GM23338 (cell line): ENCODE measurements at regions not wholly inside any gene's neighbourhood (a gene's known extent, or its start where the extent isn't known, plus 50 kb on each side); places are given as distances from the start of the nearest gene placed in this dataset.

ENCODE experiments used
- ATAC-seq: fragments of 200-7000 bp; cut with Tn5 transposase; 3 replicates; pipeline ENCODE4 v1.9.1; 2020
- DNase-seq: peaks from one replicate; pipeline ENCODE4 v3.0.0-alpha.2; 2015; ENCODE audit warnings: low spot score
- H2AFZ ChIP-seq: fragments of 200-600 bp; sonication (generic); 2 replicates; pipeline ENCODE4 v1.8.0; 2016; ENCODE audit warnings: antibody characterized with exemption, mild to moderate bottlenecking, moderate library complexity
- H3F3A ChIP-seq: fragments of 200-600 bp; sonication (generic); replicated peaks from 2 replicates; pipeline ENCODE4 v1.8.0; 2017; ENCODE audit warnings: antibody characterized with exemption, mixed run types, low read depth
- H3K27ac ChIP-seq: fragments of 200-600 bp; sonication (generic); 2 replicates; pipeline ENCODE4 v1.6.1; 2016; ENCODE audit warnings: low read depth
- H3K27me3 ChIP-seq: fragments of 200-600 bp; sonication (generic); 2 replicates; pipeline ENCODE4 v1.8.0; 2016; ENCODE audit warnings: mild to moderate bottlenecking, mixed run types, moderate library complexity; ENCODE audit not compliant: insufficient read depth
- H3K36me3 ChIP-seq: fragments of 200-600 bp; sonication (generic); 2 replicates; pipeline ENCODE4 v1.8.0; 2016; ENCODE audit warnings: mild to moderate bottlenecking; ENCODE audit not compliant: insufficient read depth
- H3K4me1 ChIP-seq: fragments of 200-600 bp; sonication (generic); 2 replicates; pipeline ENCODE4 v1.8.0; 2016; ENCODE audit warnings: mild to moderate bottlenecking, moderate library complexity; ENCODE audit not compliant: insufficient read depth
- H3K4me2 ChIP-seq: fragments of 200-600 bp; sonication (generic); 2 replicates; pipeline ENCODE4 v1.7.1; 2017; ENCODE audit warnings: mixed run types
- H3K4me3 ChIP-seq: fragments of 200-600 bp; sonication (generic); 2 replicates; pipeline ENCODE4 v1.6.1; 2016; ENCODE audit warnings: mixed run types
- H3K79me2 ChIP-seq: fragments of 200-600 bp; sonication (generic); replicated peaks from 2 replicates; pipeline ENCODE4 v1.8.0; 2017; ENCODE audit warnings: mild to moderate bottlenecking; ENCODE audit not compliant: insufficient read depth
- H3K9me2 ChIP-seq: fragments of 200-600 bp; sonication (generic); 2 replicates; pipeline ENCODE4 v1.8.0; 2017; ENCODE audit not compliant: insufficient read depth
- H4K20me1 ChIP-seq: fragments of 200-600 bp; sonication (generic); replicated peaks from 2 replicates; pipeline ENCODE4 v1.8.0; 2017; ENCODE audit warnings: mild to moderate bottlenecking; ENCODE audit not compliant: insufficient read depth
- H3K27ac Mint-ChIP-seq: 2 replicates; pipeline ENCODE4 v1.8.0; 2020; ENCODE audit warnings: inconsistent platforms, mild to moderate bottlenecking, moderate library complexity, mixed read lengths
- H3K27me3 Mint-ChIP-seq: 3 replicates; pipeline ENCODE4 v1.8.0; 2022; ENCODE audit warnings: low read depth, mild to moderate bottlenecking, moderate library complexity, mixed read lengths, inconsistent platforms; ENCODE audit not compliant: insufficient read depth, poor library complexity
- H3K36me3 Mint-ChIP-seq: 3 replicates; pipeline ENCODE4 v1.8.0; 2021; ENCODE audit warnings: low read depth, mild to moderate bottlenecking, inconsistent platforms, moderate library complexity, mixed read lengths
- H3K4me1 Mint-ChIP-seq: 3 replicates; pipeline ENCODE4 v1.8.0; 2020; ENCODE audit warnings: mild to moderate bottlenecking, inconsistent platforms, mixed read lengths
- H3K4me3 Mint-ChIP-seq: 3 replicates; pipeline ENCODE4 v1.8.0; 2021; ENCODE audit warnings: moderate library complexity, mild to moderate bottlenecking, inconsistent platforms, mixed read lengths
- H3K9me3 Mint-ChIP-seq: 3 replicates; pipeline ENCODE4 v1.8.0; 2020; ENCODE audit warnings: moderate library complexity, mild to moderate bottlenecking, inconsistent platforms, mixed read lengths
- CREB1 ChIP-seq: fragments of 250-450 bp; sonication (Bioruptor Pico); IDR thresholded peaks from 2 replicates; pipeline ENCODE4 v1.5.0; 2020; ENCODE audit warnings: low read depth, mild to moderate bottlenecking, moderate library complexity
- EZH2phosphoT487 ChIP-seq: fragments of 200-600 bp; sonication (generic); IDR thresholded peaks from one replicate; pipeline ENCODE4 v1.8.1; 2018; ENCODE audit warnings: antibody characterized with exemption; ENCODE audit not compliant: unreplicated experiment
- JUNB ChIP-seq: IDR thresholded peaks from one replicate; pipeline ENCODE4 v1.6.1; 2016; ENCODE audit warnings: antibody characterized with exemption; ENCODE audit not compliant: unreplicated experiment
- POLR2AphosphoS5 ChIP-seq: IDR thresholded peaks from 2 replicates; pipeline ENCODE4 v1.6.1; 2016; ENCODE audit warnings: antibody characterized with exemption, low read depth
- STAT1 ChIP-seq: IDR thresholded peaks from one replicate; pipeline ENCODE4 v1.6.1; 2016; ENCODE audit warnings: antibody characterized with exemption; ENCODE audit not compliant: unreplicated experiment
- ZNF331 ChIP-seq: fragments of 250-450 bp; sonication (Bioruptor Pico); IDR thresholded peaks from 2 replicates; pipeline ENCODE4 v1.5.0; 2020; ENCODE audit warnings: low read depth, mild to moderate bottlenecking, moderate library complexity
- TF ChIP-seq, protein P1 (sequence below), 2 experiments: fragments of 200-600 bp in 1 of 2; sonication (generic) in 1 of 2; conservative IDR thresholded peaks; 2 replicates each; pipeline versions ENCODE4 v1.5.1 to v1.6.1; 2016 to 2017; ENCODE audit warnings: antibody characterized with exemption in 2 of 2, low read depth in 2 of 2, mild to moderate bottlenecking in 2 of 2, moderate library complexity in 1 of 2

DNA sequence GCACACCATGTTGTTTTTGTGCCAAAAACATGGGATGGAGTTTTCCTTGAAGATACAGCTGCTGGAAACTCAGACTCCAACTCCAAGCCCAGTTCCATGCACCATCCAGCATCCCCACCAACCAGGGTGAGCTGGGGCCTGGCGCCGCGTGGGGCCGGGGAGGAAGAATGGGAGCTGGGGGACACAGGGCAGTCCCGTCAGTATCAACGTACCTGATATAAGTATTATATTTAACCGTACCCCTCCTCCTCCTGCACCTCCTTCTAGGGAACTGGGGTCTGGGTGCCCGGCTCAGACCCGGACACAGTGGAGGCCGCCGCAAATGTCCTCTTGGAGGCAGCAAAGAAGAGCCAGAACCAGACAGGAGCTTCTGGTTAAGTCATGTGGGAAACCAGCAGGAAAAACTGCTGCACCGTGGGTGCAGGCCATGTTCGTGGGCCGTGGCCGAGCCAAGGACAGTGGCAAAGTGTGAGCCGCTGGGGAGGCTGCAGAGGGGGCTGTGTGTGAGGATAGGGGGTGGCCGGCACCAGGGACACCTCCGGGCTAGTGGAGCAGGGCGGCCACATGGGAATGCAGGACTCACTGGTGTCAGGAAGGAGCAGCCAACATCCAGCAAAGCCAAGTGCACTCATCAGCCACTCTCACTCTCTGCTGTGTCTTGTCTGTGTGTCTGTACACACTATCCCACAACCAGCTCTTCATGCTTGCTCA is 112.6 kb downstream of the TMEM18 start:
- no peaks in the 10 kb centered on the region for H3K36me3 Mint-ChIP-seq
- Histone ChIP-seq H3F3A (no peaks in the 10 kb centered on the region), H3K9me2 (no peaks in the 10 kb centered on the region), H3K27ac (no peak overlapping the region), H3K36me3 (no peaks in the 10 kb centered on the region), H3K4me1 (no peaks in the 10 kb centered on the region), H3K4me2 (no peak overlapping the region), H3K4me3 (no peak overlapping the region), H3K79me2 (no peaks in the 10 kb centered on the region), H4K20me1 (no peaks in the 10 kb centered on the region), H2AFZ (no peak overlapping the region), H3K27me3 (no peaks in the 10 kb centered on the region)
- H3K27ac Mint-ChIP-seq = no peak overlapping the region
- H3K9me3 Mint-ChIP-seq = no peaks in the 10 kb centered on the region
- no peak for ATAC-seq
- peaks cover 2% of the 10 kb centered on the region for H3K27me3 Mint-ChIP-seq
- no peak overlapping the region for H3K4me3 Mint-ChIP-seq
- no peaks in the 10 kb centered on the region; the same call in 2 of the 3 replicates for H3K4me1 Mint-ChIP-seq
- TF ChIP-seq, protein P1, sequence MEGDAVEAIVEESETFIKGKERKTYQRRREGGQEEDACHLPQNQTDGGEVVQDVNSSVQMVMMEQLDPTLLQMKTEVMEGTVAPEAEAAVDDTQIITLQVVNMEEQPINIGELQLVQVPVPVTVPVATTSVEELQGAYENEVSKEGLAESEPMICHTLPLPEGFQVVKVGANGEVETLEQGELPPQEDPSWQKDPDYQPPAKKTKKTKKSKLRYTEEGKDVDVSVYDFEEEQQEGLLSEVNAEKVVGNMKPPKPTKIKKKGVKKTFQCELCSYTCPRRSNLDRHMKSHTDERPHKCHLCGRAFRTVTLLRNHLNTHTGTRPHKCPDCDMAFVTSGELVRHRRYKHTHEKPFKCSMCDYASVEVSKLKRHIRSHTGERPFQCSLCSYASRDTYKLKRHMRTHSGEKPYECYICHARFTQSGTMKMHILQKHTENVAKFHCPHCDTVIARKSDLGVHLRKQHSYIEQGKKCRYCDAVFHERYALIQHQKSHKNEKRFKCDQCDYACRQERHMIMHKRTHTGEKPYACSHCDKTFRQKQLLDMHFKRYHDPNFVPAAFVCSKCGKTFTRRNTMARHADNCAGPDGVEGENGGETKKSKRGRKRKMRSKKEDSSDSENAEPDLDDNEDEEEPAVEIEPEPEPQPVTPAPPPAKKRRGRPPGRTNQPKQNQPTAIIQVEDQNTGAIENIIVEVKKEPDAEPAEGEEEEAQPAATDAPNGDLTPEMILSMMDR (conservative IDR thresholded peaks at IDR 0.05; ENCODE audit: low read depth in 2 of 2) = no peak
- TF ChIP-seq POLR2AphosphoS5 = no peak
- no peak for TF ChIP-seq EZH2phosphoT487
- DNase-seq = no peak

DNA sequence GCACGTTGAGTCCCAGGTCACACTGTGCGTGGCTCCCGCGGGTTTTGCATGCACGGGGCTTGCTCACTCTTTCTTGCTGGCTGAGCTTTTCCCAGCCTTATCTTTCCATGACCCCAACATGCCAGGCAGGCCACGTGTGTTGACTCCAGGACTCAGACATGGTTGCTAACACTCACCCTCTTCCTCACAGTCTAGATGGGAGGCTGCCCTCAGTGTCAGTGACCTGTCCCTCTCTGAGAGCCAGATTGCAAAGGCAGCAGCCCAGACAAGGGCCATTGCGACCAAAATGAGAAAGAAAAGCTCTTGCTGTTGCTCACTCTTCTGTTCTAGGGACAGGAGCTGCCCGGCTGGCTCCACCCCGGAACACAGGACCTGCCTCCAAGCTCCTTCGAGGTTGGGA is 113.7 kb downstream of the TMEM18 start:
- no peaks in the 10 kb centered on the region for H3K4me1 ChIP-seq
- peaks cover 5% of the 10 kb centered on the region; the same call in 1 of the 2 replicates for H3K9me2 ChIP-seq
- Mint-ChIP-seq H3K36me3 (no peaks in the 10 kb centered on the region), H3K4me3 (no peak overlapping the region), H3K27me3 (peaks cover 2% of the 10 kb centered on the region), H3K4me1 (no peaks in the 10 kb centered on the region; the same call in 2 of the 3 replicates), H3K27ac (peak overlapping the region; percentile 33; the same call in 1 of the 2 replicates), H3K9me3 (no peaks in the 10 kb centered on the region)
- no peak; the same call in 2 of the 3 replicates for ATAC-seq
- no peak overlapping the region for H3K27ac ChIP-seq
- no peak for DNase-seq
- H3F3A ChIP-seq = no peaks in the 10 kb centered on the region
- H3K36me3 ChIP-seq = no peaks in the 10 kb centered on the region
- TF ChIP-seq CREB1 (CRISPR knock-in tag) (no peak), STAT1 (no peak)
- H3K79me2 ChIP-seq = no peaks in the 10 kb centered on the region
- no peak overlapping the region for H3K4me2 ChIP-seq
- H3K4me3 ChIP-seq = no peak overlapping the region
- peak overlapping the region; percentile 23; the same call in 1 of the 2 replicates for H2AFZ ChIP-seq
- H3K27me3 ChIP-seq = no peaks in the 10 kb centered on the region
- H4K20me1 ChIP-seq = no peaks in the 10 kb centered on the region

DNA sequence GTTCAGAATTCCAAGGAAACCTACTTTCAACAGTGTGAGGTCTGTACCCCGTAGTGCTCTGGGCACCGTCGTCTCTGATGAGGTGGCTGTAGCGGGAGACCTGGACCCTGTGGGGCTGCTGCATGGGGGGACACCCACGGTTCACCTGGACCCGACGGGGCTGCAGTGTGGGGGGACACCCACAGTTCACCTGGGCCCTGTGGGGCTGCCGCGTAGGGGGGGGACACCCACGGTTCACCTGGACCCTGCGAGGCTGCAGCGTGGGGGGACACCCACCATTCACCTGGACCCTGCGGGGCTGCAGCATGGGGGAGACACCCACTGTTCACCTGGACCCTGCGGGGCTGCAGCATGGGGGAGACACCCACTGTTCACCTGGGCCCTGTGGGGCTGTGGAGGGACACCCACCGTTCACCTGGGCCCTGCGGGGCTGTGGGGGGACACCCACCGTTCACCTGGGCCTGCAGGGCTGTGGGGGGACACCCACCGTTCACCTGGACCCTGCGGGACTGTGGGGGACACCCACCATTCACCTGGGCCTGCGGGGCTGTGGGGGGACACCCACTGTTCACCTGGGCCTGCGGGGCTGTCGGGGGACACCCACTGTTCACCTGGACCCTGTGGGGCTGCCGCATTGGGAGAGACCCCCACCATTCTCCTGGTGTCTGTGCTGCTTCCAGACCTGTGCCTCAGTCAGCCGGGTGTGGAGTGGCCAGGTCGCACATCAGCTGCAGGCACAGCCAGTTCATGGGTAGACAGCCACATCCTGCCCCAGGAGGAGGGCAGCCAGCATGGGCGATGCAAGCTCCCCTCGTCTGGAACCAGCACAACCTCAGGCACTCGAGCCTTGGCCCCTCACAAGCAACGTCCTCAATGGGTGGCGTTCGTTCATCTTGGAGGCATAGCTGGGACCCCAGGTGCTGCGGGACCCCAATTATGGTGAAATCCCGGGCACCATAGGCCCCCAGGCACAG is 114.5 kb downstream of the TMEM18 start:
- H3K36me3 Mint-ChIP-seq = no peaks in the 10 kb centered on the region
- no peak overlapping the region for H3K4me3 ChIP-seq
- ATAC-seq = no peak

More for the DNA sequence above, 114.5 kb downstream of the TMEM18 start:
- no peaks in the 10 kb centered on the region for H3K4me1 ChIP-seq
- no peaks in the 10 kb centered on the region for H3K9me3 Mint-ChIP-seq
- H4K20me1 ChIP-seq = no peaks in the 10 kb centered on the region
- H3K27ac Mint-ChIP-seq = no peak overlapping the region
- no peak for TF ChIP-seq JUNB
- TF ChIP-seq ZNF331 = no peak
- peaks cover 2% of the 10 kb centered on the region for H3K27me3 Mint-ChIP-seq
- H3K27me3 ChIP-seq = no peaks in the 10 kb centered on the region
- H2AFZ ChIP-seq = no peak overlapping the region; the same call in 1 of the 2 replicates
- H3K4me3 Mint-ChIP-seq = no peak overlapping the region
- no peaks in the 10 kb centered on the region for H3K36me3 ChIP-seq
- H3K9me2 ChIP-seq = peaks cover 6% of the 10 kb centered on the region; the same call in 1 of the 2 replicates
- H3K79me2 ChIP-seq = no peaks in the 10 kb centered on the region
- peaks cover 5% of the 10 kb centered on the region; the same call in 1 of the 3 replicates for H3K4me1 Mint-ChIP-seq
- no peak for DNase-seq
- H3K4me2 ChIP-seq = no peak overlapping the region
- H3K27ac ChIP-seq = no peak overlapping the region
- no peaks in the 10 kb centered on the region for H3F3A ChIP-seq
